Esophagus squamous epithelium (tissue), 4 donors: ENCODE measurements at regions not wholly inside any gene's neighbourhood (a gene's known extent, or its start where the extent isn't known, plus 50 kb on each side); places are given as distances from the start of the nearest gene placed in this dataset.

Experiments
- POLR2A ChIP-seq, 4 donors: fragments of 450-650 bp; IDR thresholded peaks; one replicate each; pipeline ENCODE4 v1.6.1; 2017; ENCODE audit warnings: antibody characterized with exemption in 4 of 4, mild to moderate bottlenecking in 4 of 4, moderate library complexity in 3 of 4
- TF ChIP-seq, protein P1 (sequence below), 6 experiments: fragments of 450-650 bp in 4 of 6; fragments of 200-600 bp in 2 of 6; sonication (generic) in 2 of 6; IDR thresholded peaks; one replicate each; pipeline ENCODE4 v1.5.1; 2016 to 2019; ENCODE audit warnings: antibody characterized with exemption in 6 of 6, mild to moderate bottlenecking in 4 of 6, moderate library complexity in 4 of 6

DNA sequence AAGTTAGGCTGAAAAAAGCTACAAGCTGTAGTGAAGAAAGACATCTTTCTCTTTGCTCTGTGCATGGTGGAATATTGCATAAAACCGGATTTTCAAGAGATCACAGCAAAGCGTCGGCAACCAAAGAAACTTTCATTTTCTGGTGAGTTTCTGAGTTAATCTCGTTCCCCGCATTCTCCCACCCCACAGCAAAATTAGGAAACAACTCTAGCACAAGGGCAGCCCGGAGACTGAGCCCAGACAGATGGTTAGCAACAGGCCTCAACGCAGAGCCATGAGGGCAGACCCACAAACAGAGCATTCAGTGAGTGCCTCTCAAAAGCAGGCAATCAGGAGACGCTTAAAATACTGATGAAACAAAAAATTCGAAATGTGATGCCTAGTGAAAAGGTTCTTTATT lies 396.1 kb upstream of the KLF6 start:
- TF ChIP-seq, protein P1, sequence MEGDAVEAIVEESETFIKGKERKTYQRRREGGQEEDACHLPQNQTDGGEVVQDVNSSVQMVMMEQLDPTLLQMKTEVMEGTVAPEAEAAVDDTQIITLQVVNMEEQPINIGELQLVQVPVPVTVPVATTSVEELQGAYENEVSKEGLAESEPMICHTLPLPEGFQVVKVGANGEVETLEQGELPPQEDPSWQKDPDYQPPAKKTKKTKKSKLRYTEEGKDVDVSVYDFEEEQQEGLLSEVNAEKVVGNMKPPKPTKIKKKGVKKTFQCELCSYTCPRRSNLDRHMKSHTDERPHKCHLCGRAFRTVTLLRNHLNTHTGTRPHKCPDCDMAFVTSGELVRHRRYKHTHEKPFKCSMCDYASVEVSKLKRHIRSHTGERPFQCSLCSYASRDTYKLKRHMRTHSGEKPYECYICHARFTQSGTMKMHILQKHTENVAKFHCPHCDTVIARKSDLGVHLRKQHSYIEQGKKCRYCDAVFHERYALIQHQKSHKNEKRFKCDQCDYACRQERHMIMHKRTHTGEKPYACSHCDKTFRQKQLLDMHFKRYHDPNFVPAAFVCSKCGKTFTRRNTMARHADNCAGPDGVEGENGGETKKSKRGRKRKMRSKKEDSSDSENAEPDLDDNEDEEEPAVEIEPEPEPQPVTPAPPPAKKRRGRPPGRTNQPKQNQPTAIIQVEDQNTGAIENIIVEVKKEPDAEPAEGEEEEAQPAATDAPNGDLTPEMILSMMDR (IDR thresholded peaks at IDR 0.05): no peak
- TF ChIP-seq POLR2A (IDR thresholded peaks at IDR 0.05): no peak
